HG03558 (cell line): ENCODE measurements at regions not wholly inside any gene's neighbourhood (a gene's known extent, or its start where the extent isn't known, plus 50 kb on each side); places are given as distances from the start of the nearest gene placed in this dataset.

Source experiments
- ATAC-seq: cut with Tn5 transposase; IDR thresholded peaks from one replicate; pipeline ENCODE4 v1.9.1; 2021; ENCODE audit warnings: moderate number of reproducible peaks; ENCODE audit not compliant: unreplicated experiment; ENCODE audit errors: extremely low read depth

- ATAC-seq, result no peak
These were observed 252.1 kb upstream of the NAV3 start for GRCh38 chr12:77578466-77579220.

GRCh38 chr12:77577791-77578190 is 252.9 kb upstream of the NAV3 start:
- ATAC-seq, result no peak

- no peak for ATAC-seq
These were observed 255.2 kb upstream of the NAV3 start for GRCh38 chr12:77575376-77575919.

- no peak for ATAC-seq
These were observed 258.3 kb upstream of the NAV3 start for GRCh38 chr12:77572371-77572770.

- ATAC-seq, result no peak
These were observed 258.9 kb upstream of the NAV3 start for GRCh38 chr12:77571768-77572167.

- ATAC-seq, result no peak
These were observed 259.6 kb upstream of the NAV3 start for GRCh38 chr12:77571127-77571526.

GRCh38 chr12:77569876-77570275 is 260.8 kb upstream of the NAV3 start:
- no peak for ATAC-seq

- ATAC-seq, result no peak
These were observed 270.0 kb upstream of the NAV3 start for GRCh38 chr12:77560714-77561113.

- no peak for ATAC-seq
These were observed 271.2 kb upstream of the NAV3 start for GRCh38 chr12:77559400-77560074.

- ATAC-seq, result no peak
These were observed 275.6 kb upstream of the NAV3 start for GRCh38 chr12:77555074-77555473.

- peak; percentile 100 for ATAC-seq
These were observed 276.6 kb upstream of the NAV3 start for GRCh38 chr12:77553976-77554619.

- no peak for ATAC-seq
These were observed 281.1 kb upstream of the NAV3 start for GRCh38 chr12:77549383-77550128.

- no peak for ATAC-seq
These were observed 281.9 kb upstream of the NAV3 start for GRCh38 chr12:77548797-77549196.

GRCh38 chr12:77540097-77540496 is 290.6 kb upstream of the NAV3 start:
- no peak for ATAC-seq

GRCh38 chr12:77537663-77538062 is 293.0 kb upstream of the NAV3 start:
- no peak for ATAC-seq

- no peak for ATAC-seq
These were observed 295.0 kb upstream of the NAV3 start for GRCh38 chr12:77535734-77536133.

- ATAC-seq, result no peak
These were observed 298.8 kb upstream of the NAV3 start for GRCh38 chr12:77531912-77532311.

GRCh38 chr12:77522247-77522646 is 308.4 kb upstream of the NAV3 start:
- ATAC-seq, result no peak

GRCh38 chr12:77521508-77522115 is 309.1 kb upstream of the NAV3 start:
- no peak for ATAC-seq

- no peak for ATAC-seq
These were observed 316.2 kb upstream of the NAV3 start for GRCh38 chr12:77514511-77514910.
